HG03064 (cell line): ENCODE measurements at regions not wholly inside any gene's neighbourhood (a gene's known extent, or its start where the extent isn't known, plus 50 kb on each side); places are given as distances from the start of the nearest gene placed in this dataset.
"Not testable (repeated sequence)": the region's sequence is repeated elsewhere in the genome, so short reads cannot be mapped to it uniquely, and the experiment has no call there.

ENCODE experiments used
- ATAC-seq: cut with Tn5 transposase; IDR thresholded peaks from one replicate; pipeline ENCODE4 v1.9.1; 2021; ENCODE audit warnings: low read depth; ENCODE audit not compliant: unreplicated experiment

DNA sequence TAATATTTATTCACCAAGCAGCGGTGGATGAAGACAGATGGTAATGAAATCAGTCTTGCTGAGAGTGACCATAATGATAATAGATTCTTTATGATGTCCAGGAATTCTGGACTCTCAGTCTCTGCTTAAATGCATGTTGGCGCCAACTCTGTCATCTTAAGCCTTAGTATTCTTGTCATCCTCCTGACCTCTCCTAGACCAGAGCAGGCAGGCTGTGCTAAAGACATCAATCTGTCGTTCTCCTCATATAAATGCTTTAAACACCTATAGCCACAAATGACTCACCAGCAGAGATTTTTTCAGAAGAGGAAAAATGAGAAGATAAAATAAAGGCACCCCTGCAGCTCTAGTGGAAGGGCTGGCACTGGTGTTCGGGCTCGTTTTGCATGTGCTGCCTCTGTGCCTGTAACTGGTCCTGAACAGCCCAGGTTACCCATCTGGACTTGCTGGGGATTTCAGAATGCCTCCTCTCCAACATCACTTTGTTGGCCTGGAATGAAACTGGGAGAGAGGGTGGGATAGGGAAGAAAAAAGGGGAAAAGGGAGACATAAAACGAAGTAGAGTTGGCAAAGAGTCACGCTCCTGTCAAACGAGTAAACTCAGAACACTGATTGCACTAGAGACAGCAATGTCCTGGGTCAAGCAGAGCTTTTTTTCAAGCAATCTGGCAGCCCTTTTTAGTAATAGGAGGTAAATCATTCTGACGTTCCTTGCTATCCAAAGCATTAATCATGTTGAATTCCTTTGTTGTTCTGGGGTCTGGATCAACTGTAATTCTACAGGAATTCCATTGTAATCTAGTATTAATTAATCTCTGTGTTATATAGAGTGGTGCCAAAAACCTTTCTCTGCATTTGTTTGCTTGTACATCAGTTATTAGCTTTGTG lies 195.5 kb upstream of the CLINT1 start:
- no peak for ATAC-seq

GRCh38 chr5:158051036-158051435 lies 192.1 kb upstream of the CLINT1 start:
- ATAC-seq = no peak

DNA sequence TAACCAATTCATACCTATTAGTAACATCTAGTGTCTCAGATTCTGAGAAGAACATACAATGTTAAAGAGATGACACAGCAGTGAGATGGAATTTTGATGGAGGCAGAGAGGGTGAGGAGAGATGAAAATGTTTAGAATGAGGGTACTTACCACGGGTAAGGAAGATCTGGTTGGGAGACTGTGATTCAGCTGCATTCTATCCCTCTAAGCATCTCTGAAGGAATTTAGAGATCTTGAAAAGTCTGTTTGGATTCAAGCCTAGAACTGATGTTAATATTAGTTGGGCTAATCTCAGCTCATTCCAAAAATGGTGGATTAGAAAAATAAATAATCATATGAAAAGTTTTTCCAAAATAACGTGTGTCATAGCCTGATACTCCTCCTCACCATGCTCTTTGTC lies 191.5 kb upstream of the CLINT1 start:
- ATAC-seq = no peak

DNA sequence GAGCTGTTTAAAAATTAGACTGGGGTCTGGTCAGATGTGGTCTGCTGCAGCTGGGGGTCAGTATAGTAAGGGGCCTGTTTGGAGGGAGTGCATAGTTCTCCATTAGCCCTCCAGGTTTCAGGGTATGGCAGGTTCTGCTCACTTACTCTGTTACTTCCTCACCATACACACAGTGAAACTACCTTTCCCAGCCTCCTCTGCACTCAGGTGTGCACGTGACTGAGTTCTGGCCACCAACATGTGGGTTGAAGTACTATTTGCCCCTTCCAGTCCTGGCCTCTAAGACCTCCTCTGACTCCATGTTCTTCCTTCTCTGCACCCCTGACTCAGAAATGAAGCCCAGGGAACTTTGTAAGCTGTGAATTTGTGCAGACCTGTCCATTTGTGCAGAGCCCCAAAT lies 190.5 kb upstream of the CLINT1 start:
- no peak for ATAC-seq

- no peak for ATAC-seq
Measured at GRCh38 chr5:158045696-158046095, 186.8 kb upstream of the CLINT1 start.

DNA sequence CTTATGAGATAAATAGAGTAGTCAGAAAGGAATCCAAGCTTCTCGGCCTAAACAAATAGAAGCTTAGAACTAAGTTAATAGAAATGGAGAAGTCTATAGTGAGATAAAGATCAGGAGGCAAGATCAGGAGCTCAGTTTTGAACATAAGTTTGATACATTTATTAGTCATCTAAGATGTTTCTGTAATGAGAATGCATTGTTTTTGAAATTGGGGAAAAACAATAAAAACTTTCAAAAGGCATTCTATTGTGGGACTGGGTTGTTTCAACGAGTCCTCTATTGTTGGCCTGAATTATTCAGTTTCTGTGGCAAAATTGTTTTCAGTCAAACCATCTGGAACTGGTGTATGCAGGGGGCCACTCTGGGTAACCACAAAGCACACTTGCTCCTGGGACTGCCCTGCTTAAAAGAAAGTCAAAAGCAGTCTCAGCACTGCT lies 181.0 kb upstream of the CLINT1 start:
- ATAC-seq = no peak

GRCh38 chr5:158039441-158039840 lies 180.5 kb upstream of the CLINT1 start:
- ATAC-seq = no peak

GRCh38 chr5:158036983-158037595 lies 178.1 kb upstream of the CLINT1 start:
- ATAC-seq = not testable (repeated sequence)

DNA sequence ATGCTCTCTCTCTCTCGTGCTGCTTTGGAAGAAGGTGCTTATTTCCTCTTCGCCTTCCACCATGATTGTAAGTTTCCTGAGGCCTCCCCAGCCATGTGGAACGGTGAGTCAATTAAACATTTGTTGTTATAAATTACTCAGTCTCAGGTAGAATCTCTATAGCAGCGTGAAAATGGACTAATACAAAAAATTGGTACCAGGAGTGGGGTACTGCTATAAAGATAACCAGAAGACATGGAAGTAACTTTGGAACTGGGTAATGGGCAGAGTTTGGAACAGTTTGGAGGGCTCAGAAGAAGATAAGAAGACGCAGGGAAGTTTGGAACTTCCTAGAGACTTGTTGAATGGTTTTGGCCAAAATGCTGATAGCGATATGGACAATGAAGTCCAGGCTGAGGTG lies 175.6 kb upstream of the CLINT1 start:
- not testable (repeated sequence) for ATAC-seq

DNA sequence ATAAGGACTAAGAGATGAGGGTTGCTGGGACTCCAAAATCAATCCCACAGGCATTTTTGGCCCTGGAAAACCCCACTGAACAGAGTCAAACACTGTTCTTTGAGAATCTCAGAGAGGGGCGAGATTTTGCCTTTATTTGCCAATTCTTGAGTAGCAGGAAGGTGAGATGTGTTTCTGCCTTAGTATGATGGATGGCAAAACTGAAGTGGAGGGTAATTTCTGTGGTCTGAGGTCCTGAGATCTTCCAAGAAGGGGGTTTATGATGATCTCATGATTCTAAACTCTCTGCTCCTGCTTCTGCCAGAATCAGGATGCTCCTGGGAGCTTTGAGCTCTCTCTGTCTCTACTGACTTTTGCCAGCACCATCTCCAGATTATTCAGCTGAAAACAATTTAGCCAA lies 174.8 kb upstream of the CLINT1 start:
- no peak for ATAC-seq

GRCh38 chr5:158033076-158033475 lies 174.1 kb upstream of the CLINT1 start:
- ATAC-seq = no peak

DNA sequence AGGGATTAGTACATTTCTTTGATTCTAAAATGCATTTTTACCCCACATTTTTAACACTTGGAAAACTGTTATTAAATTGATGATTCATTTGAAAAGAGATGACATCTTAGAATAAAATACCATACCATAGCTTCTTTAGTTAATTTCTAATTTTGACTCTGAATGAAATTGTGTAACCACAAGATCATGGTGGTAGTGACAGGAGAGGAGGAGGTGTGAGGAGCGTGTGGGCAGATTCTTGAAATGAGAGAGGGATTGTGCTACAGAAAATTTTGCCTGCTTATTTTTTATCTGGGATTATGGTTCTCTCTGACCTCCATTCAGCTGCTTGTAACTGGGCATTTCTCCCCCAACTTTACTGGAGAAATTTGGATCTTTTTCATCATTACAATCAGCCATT lies 173.3 kb upstream of the CLINT1 start:
- ATAC-seq = no peak

- no peak for ATAC-seq
Measured at GRCh38 chr5:158027806-158028775, 169.1 kb upstream of the CLINT1 start.

DNA sequence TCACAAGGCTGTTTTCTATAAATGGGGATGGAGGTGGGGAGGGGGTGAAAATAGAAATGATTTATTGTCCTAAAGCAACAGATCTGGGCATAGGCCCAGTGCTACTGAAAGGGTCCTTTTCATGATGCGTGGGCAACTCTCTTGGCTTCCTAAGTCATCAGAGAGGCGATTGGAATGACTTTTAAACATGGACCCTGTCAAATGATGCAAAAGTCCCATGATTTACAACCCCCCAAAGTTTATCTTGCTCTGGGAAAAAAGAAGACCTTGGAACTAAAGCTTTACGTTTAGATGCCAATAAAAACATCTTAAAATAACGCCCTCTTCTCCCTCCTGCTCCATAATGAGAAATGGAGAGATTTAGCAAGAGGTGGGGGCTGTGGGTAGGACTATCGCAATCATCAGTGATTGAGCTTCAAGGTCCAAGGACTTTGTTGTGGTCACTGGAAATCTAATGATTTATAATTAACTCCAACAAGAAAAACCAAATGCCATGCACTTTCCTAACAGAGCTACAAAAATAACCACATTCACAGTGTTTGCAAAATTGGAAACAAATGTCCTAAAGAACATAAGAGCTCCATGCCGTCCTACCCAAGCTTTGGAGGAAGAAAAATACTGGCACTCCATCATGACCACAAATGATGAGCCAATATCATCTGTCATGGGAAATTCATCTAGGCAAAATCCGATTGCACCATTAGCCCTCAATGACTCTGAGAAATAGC lies 167.5 kb upstream of the CLINT1 start:
- no peak for ATAC-seq

GRCh38 chr5:158023266-158023665 lies 164.3 kb upstream of the CLINT1 start:
- ATAC-seq = no peak

DNA sequence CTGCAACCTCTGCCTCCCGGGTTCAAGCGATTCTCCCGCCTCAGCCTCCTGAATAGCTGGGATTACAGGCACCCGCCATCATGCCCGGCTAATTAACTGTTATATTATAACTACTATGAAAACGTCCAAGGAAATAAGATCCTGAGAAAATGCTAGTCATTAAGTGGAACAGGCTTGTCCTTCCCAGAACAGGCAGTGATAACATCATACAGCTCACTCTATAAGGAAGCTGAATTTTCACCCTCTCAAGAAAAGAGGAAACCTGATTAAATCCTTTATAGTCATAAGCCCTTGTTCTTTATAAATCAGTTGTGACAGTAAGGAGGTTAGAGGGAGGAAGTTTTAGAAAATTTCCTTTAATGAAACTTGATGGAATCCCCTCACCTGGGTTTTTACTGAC lies 163.9 kb upstream of the CLINT1 start:
- no peak for ATAC-seq

GRCh38 chr5:158022393-158022792 lies 163.4 kb upstream of the CLINT1 start:
- no peak for ATAC-seq

- no peak for ATAC-seq
Measured at GRCh38 chr5:158020555-158021418, 161.8 kb upstream of the CLINT1 start.

DNA sequence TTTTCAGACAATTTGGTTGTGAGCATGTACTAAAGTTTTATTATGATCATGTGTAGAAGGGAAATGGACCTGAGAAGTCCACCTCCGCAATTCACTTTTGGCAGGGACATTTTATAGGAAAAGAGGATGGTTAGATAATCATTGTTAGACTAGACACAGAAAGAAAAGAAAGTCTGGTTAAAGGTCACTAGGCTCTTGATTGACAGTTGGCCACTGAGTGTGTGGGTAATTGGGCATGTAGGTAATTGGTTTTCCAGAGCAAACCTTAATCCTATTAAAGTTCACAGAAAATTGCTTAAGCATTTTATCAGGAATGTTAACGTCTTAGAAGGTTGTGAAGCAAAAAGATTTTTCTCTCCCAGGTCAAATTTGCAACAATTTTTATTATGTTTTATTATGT lies 158.5 kb upstream of the CLINT1 start:
- ATAC-seq = no peak
